GM12892 (cell line): ENCODE measurements at regions not wholly inside any gene's neighbourhood (a gene's known extent, or its start where the extent isn't known, plus 50 kb on each side); places are given as distances from the start of the nearest gene placed in this dataset.

ENCODE experiments used
- DNase-seq: peaks from one replicate; pipeline ENCODE4 v3.0.0; 2011; ENCODE audit not compliant: insufficient read length
- FAIRE-seq: peaks from 2 replicates; lab custom pipeline; 2011; peaks lifted over from hg19 to GRCh38; lab: Jason Lieb, UNC
- POLR2A ChIP-seq: IDR thresholded peaks from 2 replicates; pipeline ENCODE4 v1.6.1; 2011; ENCODE audit warnings: low read depth, low read length, control low read depth
- POLR2AphosphoS5 ChIP-seq: IDR thresholded peaks from 2 replicates; pipeline ENCODE4 v1.6.1; 2011; ENCODE audit warnings: low read depth, low read length, control low read depth
- TAF1 ChIP-seq: IDR thresholded peaks from 2 replicates; pipeline ENCODE4 v1.6.1; 2011; ENCODE audit warnings: low read depth, mild to moderate bottlenecking, control low read depth, low read length, borderline replicate concordance

GRCh38 chr12:111189792-111190191 is 179.1 kb downstream of the PHETA1 start:
- no peak for DNase-seq
- FAIRE-seq = no peak
- TF ChIP-seq POLR2A = no peak
- TF ChIP-seq POLR2AphosphoS5 = no peak
- no peak for TF ChIP-seq TAF1

DNA sequence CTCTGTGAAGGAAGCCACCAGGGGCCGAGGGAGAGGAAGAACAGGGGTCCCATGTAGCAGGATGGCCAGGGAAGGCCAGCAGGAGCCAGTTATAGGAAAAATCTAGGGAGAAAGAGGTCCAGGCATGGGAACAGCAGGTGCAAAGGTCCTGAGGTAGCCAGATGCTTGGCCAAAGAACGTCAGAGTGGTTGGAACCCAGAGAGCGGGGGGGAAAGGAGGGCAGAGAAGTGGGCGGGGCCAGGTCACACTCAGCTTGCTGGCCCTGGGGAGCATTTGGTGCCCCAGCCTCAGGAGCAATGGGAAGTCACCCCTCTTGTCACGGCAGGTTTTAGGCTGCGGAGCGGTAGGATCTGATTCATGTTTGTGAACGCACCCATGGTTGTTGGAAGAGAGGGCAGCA is 180.5 kb downstream of the PHETA1 start:
- no peak for TF ChIP-seq POLR2A
- TF ChIP-seq POLR2AphosphoS5 = no peak
- TF ChIP-seq TAF1 = no peak
- no peak for FAIRE-seq
- no peak for DNase-seq

GRCh38 chr12:111186347-111186746 is 182.5 kb downstream of the PHETA1 start:
- TF ChIP-seq POLR2A (no peak), TAF1 (no peak), POLR2AphosphoS5 (no peak)
- FAIRE-seq = no peak
- no peak for DNase-seq

- DNase-seq (no peak), FAIRE-seq (no peak)
- no peak for TF ChIP-seq POLR2A
- no peak for TF ChIP-seq TAF1
- TF ChIP-seq POLR2AphosphoS5 = no peak
Measured at GRCh38 chr12:111185889-111186227, 183.0 kb downstream of the PHETA1 start.

DNA sequence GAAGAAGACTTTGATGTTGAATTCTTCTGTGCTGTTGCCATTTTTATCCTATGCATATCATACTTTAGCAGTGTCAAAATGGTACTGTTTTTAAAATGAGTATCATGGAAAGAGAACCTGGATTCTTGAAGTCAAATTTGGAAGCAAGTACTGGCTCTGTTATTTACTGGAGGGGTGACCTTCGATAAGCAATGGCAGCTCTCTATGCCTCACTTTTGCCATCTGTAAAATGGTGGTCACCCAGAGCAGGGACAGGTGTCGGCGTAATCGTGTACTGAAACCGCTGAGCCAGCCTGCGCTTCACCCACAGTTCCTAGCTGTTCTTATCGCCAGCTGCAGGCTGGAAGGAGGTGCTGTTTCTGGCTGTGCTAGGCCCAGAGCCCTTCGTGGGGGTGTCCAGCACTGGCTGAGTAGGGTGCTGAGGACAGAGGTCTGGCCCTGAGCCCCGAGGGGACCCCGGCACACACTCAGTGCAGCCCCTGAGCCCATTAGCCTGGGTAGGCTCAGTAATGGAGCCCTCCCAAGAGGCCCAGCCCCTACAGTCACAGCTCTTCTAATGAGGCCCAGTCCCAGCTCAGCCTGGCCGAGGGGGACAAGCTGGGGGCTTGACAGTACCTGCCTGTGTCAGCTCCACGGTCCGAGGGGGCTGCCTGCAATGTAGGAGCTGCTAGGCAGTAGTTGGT is 183.5 kb downstream of the PHETA1 start:
- no peak for FAIRE-seq
- TF ChIP-seq POLR2AphosphoS5 = no peak
- TF ChIP-seq TAF1 = no peak
- no peak for TF ChIP-seq POLR2A

DNA sequence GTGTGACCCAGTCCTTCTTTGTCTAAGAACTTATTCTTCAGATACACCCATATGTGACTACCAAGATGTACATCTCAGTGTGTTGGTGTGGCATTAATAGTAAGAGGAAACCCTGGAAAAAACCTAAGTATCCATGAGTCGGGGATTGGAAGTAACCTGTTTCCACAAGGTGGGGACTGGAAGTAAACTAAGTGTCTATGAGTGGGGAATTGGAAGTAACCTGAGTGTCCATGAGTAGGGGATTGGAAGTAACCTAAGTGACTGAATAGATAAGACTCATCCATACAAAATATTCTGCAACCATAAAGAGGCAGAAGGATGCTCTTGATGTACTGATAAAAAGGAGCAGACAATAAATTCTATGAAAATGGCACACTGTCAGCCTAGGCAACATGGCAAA is 184.7 kb downstream of the PHETA1 start:
- FAIRE-seq (no peak), DNase-seq (no peak)
- no peak for TF ChIP-seq POLR2A
- no peak for TF ChIP-seq POLR2AphosphoS5
- TF ChIP-seq TAF1 = no peak

More for the DNA sequence above, 183.5 kb downstream of the PHETA1 start:
- DNase-seq = no peak

DNA sequence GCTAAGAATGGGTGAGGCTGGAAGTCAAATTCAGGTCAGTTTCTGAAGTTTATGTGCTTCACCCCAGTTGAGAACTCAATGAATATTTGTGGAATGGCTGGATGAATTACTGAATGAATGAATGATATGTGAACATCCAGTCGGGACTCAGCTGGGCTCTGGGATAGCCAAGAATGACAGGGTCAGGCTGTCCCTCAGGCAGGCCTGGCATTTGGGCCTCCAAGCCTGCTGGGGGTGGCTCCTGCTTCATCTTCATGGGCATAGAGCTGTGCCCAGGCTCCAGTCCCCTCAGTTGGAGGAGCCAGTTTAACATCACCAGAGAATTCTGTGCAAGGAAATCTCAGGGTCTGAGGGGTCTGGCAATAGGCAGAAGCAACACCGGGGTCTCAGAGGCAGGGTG is 185.8 kb downstream of the PHETA1 start:
- no peak for TF ChIP-seq TAF1
- TF ChIP-seq POLR2A = no peak
- TF ChIP-seq POLR2AphosphoS5 = no peak
- no peak for FAIRE-seq
- no peak for DNase-seq

- FAIRE-seq = no peak
Measured at GRCh38 chr12:111182382-111182781, 186.5 kb downstream of the PHETA1 start.

GRCh38 chr12:111181143-111181726 is 187.7 kb downstream of the PHETA1 start:
- DNase-seq (no peak), FAIRE-seq (no peak)
- TF ChIP-seq POLR2A (no peak), TAF1 (no peak), POLR2AphosphoS5 (no peak)

More at GRCh38 chr12:111182382-111182781, 186.5 kb downstream of the PHETA1 start:
- no peak for DNase-seq
- TF ChIP-seq POLR2A (no peak), TAF1 (no peak), POLR2AphosphoS5 (no peak)

- no peak for FAIRE-seq
- TF ChIP-seq TAF1 (no peak), POLR2A (no peak), POLR2AphosphoS5 (no peak)
- no peak for DNase-seq
Measured at GRCh38 chr12:111180426-111181142, 188.3 kb downstream of the PHETA1 start.

DNA sequence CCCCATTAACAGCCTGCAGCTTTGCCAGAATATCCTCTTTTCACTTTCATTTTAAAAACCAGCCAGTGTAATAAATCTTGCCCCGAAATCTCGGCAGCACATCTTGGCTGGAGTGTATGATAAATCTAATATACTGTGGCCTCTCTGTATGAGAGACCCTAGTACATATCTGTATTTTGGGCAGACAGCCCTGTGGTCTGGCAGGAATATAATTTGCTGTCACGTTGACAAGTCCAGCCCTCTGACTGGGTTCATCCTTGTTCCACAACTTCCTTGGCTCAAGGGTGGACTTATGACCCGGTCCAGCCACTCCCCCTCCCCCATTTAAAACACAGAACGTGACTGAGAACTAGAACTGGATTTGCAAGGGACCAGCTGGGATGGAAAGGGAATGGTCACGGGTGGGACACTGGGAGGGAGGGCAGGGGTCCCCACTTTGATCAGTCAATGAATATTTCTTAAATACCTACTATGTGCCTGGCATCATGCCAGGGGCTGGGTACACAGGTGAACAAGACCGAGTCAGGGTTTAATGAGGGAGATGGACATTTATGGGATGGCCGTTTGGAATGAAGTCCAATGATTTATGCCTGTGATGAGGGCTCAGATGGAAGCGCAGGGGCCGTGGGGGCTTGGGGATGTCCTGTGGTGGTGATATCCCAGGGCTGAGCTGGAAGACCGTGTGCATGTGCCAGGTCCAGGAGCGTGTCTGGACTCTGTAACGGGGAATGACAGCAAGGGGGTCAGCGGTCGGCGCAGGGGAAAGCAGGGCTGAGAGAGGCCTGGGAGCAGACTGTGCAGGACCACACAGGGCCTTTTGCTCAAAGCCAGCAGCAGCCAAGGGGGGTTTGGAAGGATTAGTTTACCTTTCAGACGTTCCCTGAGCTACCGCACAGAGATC is 190.5 kb downstream of the PHETA1 start:
- DNase-seq (no peak), FAIRE-seq (no peak)
- TF ChIP-seq POLR2AphosphoS5 (no peak), TAF1 (no peak), POLR2A (no peak)
